H1 (cell line): ENCODE measurements at regions not wholly inside any gene's neighbourhood (a gene's known extent, or its start where the extent isn't known, plus 50 kb on each side); places are given as distances from the start of the nearest gene placed in this dataset.

ENCODE experiments used
- CTCF ChIA-PET: fragments of 300-600 bp; sonication (Branson Sonifier 250); formaldehyde crosslinking; loops from one replicate; lab custom pipeline; 2021; ENCODE audit not compliant: partially characterized antibody; lab: Charles Lee
- POLR2A ChIA-PET: fragments of 300-600 bp; sonication (Branson Sonifier 250); formaldehyde crosslinking; loops from one replicate; lab custom pipeline; 2021; ENCODE audit warnings: inconsistent platforms; ENCODE audit not compliant: partially characterized antibody; lab: Charles Lee
- DNase-seq, 2 experiments: peaks; one replicate each; pipeline versions ENCODE4 v3.0.0 to v3.0.0-alpha.2; 2010 to 2022; ENCODE audit warnings: low spot score in 2 of 2, low read depth in 1 of 2, mixed read lengths in 1 of 2
- FAIRE-seq: peaks from 2 replicates; lab custom pipeline; 2011; peaks lifted over from hg19 to GRCh38; lab: Jason Lieb, UNC
- H2AFZ ChIP-seq: 2 replicates; pipeline ENCODE4 v1.8.1; 2012; ENCODE audit warnings: low read length, inconsistent platforms
- H2AK5ac ChIP-seq: 2 replicates; pipeline ENCODE4 v1.6.1; 2013; ENCODE audit warnings: low read depth, low read length
- H2BK120ac ChIP-seq: replicated peaks from 2 replicates; pipeline ENCODE3; 2013; ENCODE audit warnings: low read depth, low read length, inconsistent platforms
- H2BK12ac ChIP-seq: 2 replicates; pipeline ENCODE4 v1.6.1; 2013; ENCODE audit warnings: low read depth, low read length
- H2BK15ac ChIP-seq: 2 replicates; pipeline ENCODE4 v1.6.1; 2013; ENCODE audit warnings: low read length
- H2BK20ac ChIP-seq: 2 replicates; pipeline ENCODE4 v1.6.1; 2013; ENCODE audit warnings: low read length
- H2BK5ac ChIP-seq: 2 replicates; pipeline ENCODE4 v1.6.1; 2013; ENCODE audit warnings: low read depth, low read length
- H3K14ac ChIP-seq: 2 replicates; pipeline ENCODE4 v1.6.1; 2013; ENCODE audit warnings: inconsistent platforms; ENCODE audit not compliant: insufficient read length
- H3K18ac ChIP-seq: 2 replicates; pipeline ENCODE4 v1.6.1; 2013; ENCODE audit warnings: low read length; ENCODE audit errors: extremely low read depth
- H3K23ac ChIP-seq: 2 replicates; pipeline ENCODE4 v1.6.1; 2013; ENCODE audit warnings: inconsistent platforms; ENCODE audit not compliant: insufficient read length
- H3K23me2 ChIP-seq: 2 replicates; pipeline ENCODE4 v1.6.1; 2013; ENCODE audit warnings: low read depth, low read length
- H3K27ac ChIP-seq: 2 replicates; pipeline ENCODE4 v1.6.1; 2011; ENCODE audit warnings: low read depth, low read length, inconsistent platforms
- H3K27me3 ChIP-seq, 4 experiments: replicated peaks in 1 of 4; 1 replicate in 1 of 4; 2 replicates in 3 of 4; pipeline versions ENCODE4 v1.6.1 to v1.8.1; 2011 to 2013; ENCODE audit warnings: low read length in 3 of 4, mild to moderate bottlenecking in 3 of 4, inconsistent platforms in 2 of 4, mixed read lengths in 2 of 4, moderate library complexity in 1 of 4; ENCODE audit not compliant: control insufficient read depth in 3 of 4, insufficient read depth in 3 of 4; ENCODE audit errors: extremely low read depth in 1 of 4
- H3K36me3 ChIP-seq, 4 experiments: 2 replicates each; pipeline versions ENCODE4 v1.6.1 to v1.8.1; 2011 to 2013; ENCODE audit warnings: mild to moderate bottlenecking in 4 of 4, low read length in 3 of 4, moderate library complexity in 2 of 4, control low read depth in 1 of 4, inconsistent platforms in 1 of 4; ENCODE audit not compliant: insufficient read depth in 4 of 4, control insufficient read depth in 2 of 4
- H3K4ac ChIP-seq: replicated peaks from 2 replicates; pipeline ENCODE3; 2013; ENCODE audit warnings: low read length, low read depth, mixed read lengths, inconsistent platforms; ENCODE audit not compliant: insufficient read length
- H3K4me1 ChIP-seq, 4 experiments: replicated peaks in 1 of 4; 1 replicate in 1 of 4; 2 replicates in 3 of 4; pipeline versions ENCODE4 v1.6.1 to v1.8.1; 2011 to 2013; ENCODE audit warnings: low read length in 3 of 4, inconsistent platforms in 2 of 4, mixed read lengths in 1 of 4; ENCODE audit not compliant: insufficient read depth in 4 of 4, control insufficient read depth in 3 of 4
- H3K4me2 ChIP-seq, 2 experiments: 2 replicates each; pipeline versions ENCODE4 v1.6.1 to v1.8.1; 2011 to 2013; ENCODE audit warnings: low read depth in 2 of 2, low read length in 2 of 2, control low read depth in 1 of 2, inconsistent platforms in 1 of 2, mild to moderate bottlenecking in 1 of 2; ENCODE audit not compliant: insufficient read depth in 1 of 2
- H3K4me3 ChIP-seq, 4 experiments: fragments of 200-600, 300-600 bp in 1 of 4; sonication (generic), shearing (Covaris generic), sonication (Bioruptor Twin) in 1 of 4; 2 replicates each; pipeline versions ENCODE4 v1.5.1 to v1.8.1; 2011 to 2016; ENCODE audit warnings: low read length in 4 of 4, low read depth in 3 of 4, control low read depth in 2 of 4, inconsistent platforms in 2 of 4, mild to moderate bottlenecking in 2 of 4, mixed read lengths in 1 of 4, moderate library complexity in 1 of 4; ENCODE audit not compliant: insufficient read depth in 2 of 4; ENCODE audit errors: extremely low read depth in 1 of 4
- H3K56ac ChIP-seq: replicated peaks from 2 replicates; pipeline ENCODE3; 2013; ENCODE audit warnings: low read depth, mild to moderate bottlenecking, mixed read lengths, low read length, inconsistent platforms; ENCODE audit not compliant: insufficient read length
- H3K79me1 ChIP-seq: 2 replicates; pipeline ENCODE4 v1.6.1; 2013; ENCODE audit warnings: low read depth, low read length, control low read depth
- H3K79me2 ChIP-seq, 2 experiments: 2 replicates each; pipeline versions ENCODE4 v1.6.1 to v1.8.1; 2012 to 2013; ENCODE audit warnings: low read length in 2 of 2, mild to moderate bottlenecking in 2 of 2, inconsistent platforms in 1 of 2; ENCODE audit not compliant: insufficient read depth in 2 of 2, control insufficient read depth in 1 of 2
- H3K9ac ChIP-seq, 4 experiments: replicated peaks in 1 of 4; 1 replicate in 1 of 4; 2 replicates in 3 of 4; pipeline versions ENCODE4 v1.6.1 to v1.8.1; 2011 to 2013; ENCODE audit warnings: low read depth in 3 of 4, low read length in 3 of 4, control low read depth in 2 of 4, mild to moderate bottlenecking in 2 of 4, moderate library complexity in 2 of 4, inconsistent platforms in 1 of 4; ENCODE audit errors: extremely low read depth in 1 of 4
- H3K9me3 ChIP-seq, 2 experiments: 2 replicates each; pipeline versions ENCODE4 v1.6.1 to v1.8.1; 2012 to 2013; ENCODE audit warnings: mild to moderate bottlenecking in 2 of 2, moderate library complexity in 2 of 2, control low read depth in 1 of 2, inconsistent platforms in 1 of 2, low read depth in 1 of 2, low read length in 1 of 2, mixed read lengths in 1 of 2; ENCODE audit not compliant: insufficient read depth in 2 of 2
- H4K20me1 ChIP-seq, 2 experiments: replicated peaks in 1 of 2; 2 replicates each; pipeline versions ENCODE3 to v1.8.1; 2011 to 2013; ENCODE audit warnings: inconsistent platforms in 2 of 2, low read length in 2 of 2, mild to moderate bottlenecking in 1 of 2; ENCODE audit not compliant: insufficient read depth in 2 of 2, control insufficient read depth in 1 of 2
- H4K5ac ChIP-seq: 2 replicates; pipeline ENCODE4 v1.6.1; 2013; ENCODE audit warnings: low read length, low read depth, mixed read lengths, inconsistent platforms; ENCODE audit not compliant: insufficient read length
- H4K8ac ChIP-seq: 2 replicates; pipeline ENCODE4 v1.8.0; 2013; ENCODE audit warnings: mild to moderate bottlenecking, moderate library complexity, low read length, inconsistent platforms; ENCODE audit not compliant: insufficient read depth; ENCODE audit errors: extremely low read depth
- H4K91ac ChIP-seq: replicated peaks from 2 replicates; pipeline ENCODE3; 2013; ENCODE audit warnings: low read length, mixed read lengths, inconsistent platforms; ENCODE audit not compliant: insufficient read length
- ASH2L ChIP-seq: fragments of 200-600, 300-600 bp; sonication (generic); IDR thresholded peaks from one replicate; pipeline ENCODE4 v1.7.1; 2017; ENCODE audit warnings: low read length
- ATF2 ChIP-seq: IDR thresholded peaks from 2 replicates; pipeline ENCODE4 v1.6.1; 2012; ENCODE audit warnings: low read length, inconsistent platforms
- BRCA1 ChIP-seq: IDR thresholded peaks from 2 replicates; pipeline ENCODE4 v1.6.1; 2012; ENCODE audit warnings: low read depth, low read length, improper control_type of control experiment
- CEBPB ChIP-seq: IDR thresholded peaks from 2 replicates; pipeline ENCODE4 v1.6.1; 2012; ENCODE audit warnings: low read depth, low read length
- CHD1 ChIP-seq: IDR thresholded peaks from 2 replicates; pipeline ENCODE4 v1.6.1; 2012; ENCODE audit warnings: low read depth, low read length, improper control_type of control experiment
- EGR1 ChIP-seq: IDR thresholded peaks from 2 replicates; pipeline ENCODE4 v1.6.1; 2011; ENCODE audit warnings: low read depth, low read length, borderline replicate concordance
- GABPA ChIP-seq: IDR thresholded peaks from 2 replicates; pipeline ENCODE4 v1.6.1; 2011; ENCODE audit warnings: mild to moderate bottlenecking, low read length, moderate library complexity, borderline replicate concordance; ENCODE audit not compliant: insufficient read depth
- JUND ChIP-seq: IDR thresholded peaks from 2 replicates; pipeline ENCODE4 v1.6.1; 2011; ENCODE audit warnings: mild to moderate bottlenecking, improper control_type of control experiment, low read length
- KDM1A ChIP-seq: fragments of 200-600, 300-600 bp; sonication (generic); IDR thresholded peaks from 2 replicates; pipeline ENCODE4 v1.7.1; 2016; ENCODE audit warnings: mild to moderate bottlenecking, low read length, borderline replicate concordance
- MAX ChIP-seq: IDR thresholded peaks from 2 replicates; pipeline ENCODE4 v1.6.1; 2012; ENCODE audit warnings: inconsistent platforms
- NRF1 ChIP-seq: IDR thresholded peaks from 2 replicates; pipeline ENCODE4 v1.6.1; 2011; ENCODE audit warnings: mild to moderate bottlenecking, low read depth, low read length, improper control_type of control experiment
- RFX5 ChIP-seq: IDR thresholded peaks from 2 replicates; pipeline ENCODE4 v1.6.1; 2011; ENCODE audit warnings: low read depth, low read length, improper control_type of control experiment, borderline replicate concordance
- SP4 ChIP-seq: IDR thresholded peaks from 2 replicates; pipeline ENCODE4 v1.6.1; 2012; ENCODE audit warnings: low read length, inconsistent platforms
- TAF1 ChIP-seq: IDR thresholded peaks from 2 replicates; pipeline ENCODE4 v1.6.1; 2011; ENCODE audit warnings: mild to moderate bottlenecking, low read depth, low read length
- TEAD4 ChIP-seq: IDR thresholded peaks from 2 replicates; pipeline ENCODE4 v1.6.1; 2012; ENCODE audit warnings: low read depth, low read length, inconsistent platforms, mixed read lengths
- WGBS, 2 experiments: shearing (Covaris generic) in 1 of 2; methylation state at CpG; one replicate each; pipeline versions ENCODE4 v1.1.6 to v1.1.7; 2013 to 2015; ENCODE audit warnings: low lambda C conversion rate in 2 of 2, mixed read lengths in 2 of 2, inconsistent platforms in 1 of 2, low coverage in 1 of 2, missing lambda C conversion rate in 1 of 2; ENCODE audit not compliant: insufficient replicate concordance in 2 of 2, insufficient coverage in 1 of 2, insufficient read length in 1 of 2; ENCODE audit errors: extremely low coverage in 1 of 2, missing lambda C conversion rate in 1 of 2; 5-methylcytosine and 5-hydroxymethylcytosine counted together

- no peaks in the 10 kb centered on the region for H4K20me1 ChIP-seq
- H3K9ac ChIP-seq = no peak overlapping the region
- no peak overlapping the region for H3K14ac ChIP-seq
- no peak overlapping the region for H2BK120ac ChIP-seq
- H2AFZ ChIP-seq = no peak overlapping the region
- no peak overlapping the region for H2BK12ac ChIP-seq
- no peak overlapping the region for H3K56ac ChIP-seq
- no peaks in the 10 kb centered on the region for H3K23me2 ChIP-seq
- no peak overlapping the region for H2BK5ac ChIP-seq
- no peak overlapping the region for H2AK5ac ChIP-seq
- no peak for FAIRE-seq
- no peaks in the 10 kb centered on the region for H3K27me3 ChIP-seq
- no peak overlapping the region for H3K4me3 ChIP-seq
- 96% methylated on average over 19 of the region's 19 CpGs; no CpG with 5 or more reads in 1 of the 2 experiments for WGBS, 2 experiments
- H3K4me1 ChIP-seq = no peaks in the 10 kb centered on the region
- CTCF ChIA-PET = no interaction called here
- H3K18ac ChIP-seq = no peak overlapping the region
- H3K4me2 ChIP-seq = no peak overlapping the region
- H3K27ac ChIP-seq = no peak overlapping the region
- H2BK20ac ChIP-seq = no peak overlapping the region
- H3K9me3 ChIP-seq = no peaks in the 10 kb centered on the region
- H3K79me2 ChIP-seq = no peaks in the 10 kb centered on the region
- no peak overlapping the region for H2BK15ac ChIP-seq
- no peak overlapping the region for H4K5ac ChIP-seq
- H3K4ac ChIP-seq = no peak overlapping the region
- no peaks in the 10 kb centered on the region for H3K36me3 ChIP-seq
- POLR2A ChIA-PET = no interaction called here
- DNase-seq = no peak
- no peak overlapping the region for H3K23ac ChIP-seq
- H4K8ac ChIP-seq = no peak overlapping the region
- no peaks in the 10 kb centered on the region for H3K79me1 ChIP-seq
- no peak overlapping the region for H4K91ac ChIP-seq
- TF ChIP-seq EGR1 = no peak
- TF ChIP-seq SP4 = no peak
- no peak for TF ChIP-seq CEBPB
- no peak for TF ChIP-seq JUND
- no peak for TF ChIP-seq TEAD4
- TF ChIP-seq RFX5 = no peak
- TF ChIP-seq MAX = no peak
- TF ChIP-seq ASH2L = no peak
- no peak for TF ChIP-seq CHD1
- TF ChIP-seq ATF2 = no peak
- no peak for TF ChIP-seq BRCA1
- TF ChIP-seq NRF1 = no peak
- TF ChIP-seq TAF1 = no peak
- TF ChIP-seq KDM1A = no peak
- no peak for TF ChIP-seq GABPA
Measured at GRCh38 chr6:167731216-167731615, 95.5 kb upstream of the AFDN start.
